Adrenal gland (tissue), 5 donors: ENCODE measurements at regions not wholly inside any gene's neighbourhood (a gene's known extent, or its start where the extent isn't known, plus 50 kb on each side); places are given as distances from the start of the nearest gene placed in this dataset.

Experiments
- CTCF ChIP-seq, 6 experiments: fragments of 450-650 bp in 4 of 6; fragments of 200-600 bp in 2 of 6; sonication (generic) in 1 of 6; IDR thresholded peaks; 1 replicate in 5 of 6; 2 replicates in 1 of 6; pipeline versions ENCODE4 v1.5.1 to v1.8.0; 2016 to 2021; ENCODE audit warnings: antibody characterized with exemption in 6 of 6, mild to moderate bottlenecking in 2 of 6, moderate library complexity in 1 of 6
- POLR2A ChIP-seq, 2 donors: fragments of 450-650 bp; IDR thresholded peaks; one replicate each; pipeline ENCODE4 v1.6.1; 2017; ENCODE audit warnings: antibody characterized with exemption in 2 of 2, mild to moderate bottlenecking in 2 of 2, moderate library complexity in 1 of 2
- donor health status: DM: no; HTN: no; CAD: no.

- TF ChIP-seq POLR2A (IDR thresholded peaks at IDR 0.05) (no peak), CTCF (IDR thresholded peaks at IDR 0.05) (no peak)
These were observed 105.2 kb upstream of the VSTM2B start for GRCh38 chr19:29420482-29421195.
